Pancreas (tissue), 10 donors: ENCODE measurements at regions not wholly inside any gene's neighbourhood (a gene's known extent, or its start where the extent isn't known, plus 50 kb on each side); places are given as distances from the start of the nearest gene placed in this dataset.

ENCODE experiments used
- ATAC-seq, 4 donors: fragments of 200-7000 bp; cut with Tn5 transposase; one replicate each; pipeline versions ENCODE4 v1.8.0 to v1.9.1; 2020; ENCODE audit warnings: mild to moderate bottlenecking in 4 of 4, moderate library complexity in 4 of 4
- DNase-seq, 6 donors: peaks; one replicate each; pipeline ENCODE4 v3.0.0-alpha.2; 2020
- FAIRE-seq: peaks from 2 replicates; lab custom pipeline; 2012; peaks lifted over from hg19 to GRCh38; lab: Jason Lieb, UNC
- H3K27ac ChIP-seq, 4 donors: fragments of 200-600 bp; sonication (generic); 1 replicate in 3 of 4; 2 replicates in 1 of 4; pipeline versions ENCODE4 v1.5.0 to v1.8.0; 2020
- H3K27me3 ChIP-seq, 4 donors: fragments of 200-600 bp; one replicate each; pipeline ENCODE4 v1.8.0; 2021
- H3K36me3 ChIP-seq, 3 donors: fragments of 200-600 bp; sonication (generic) in 1 of 3; one replicate each; pipeline versions ENCODE4 v1.5.0 to v1.8.0; 2020 to 2021
- H3K4me1 ChIP-seq, 3 donors: fragments of 200-600 bp; one replicate each; pipeline ENCODE4 v1.8.0; 2021
- H3K4me3 ChIP-seq, 4 donors: fragments of 200-600 bp; sonication (generic) in 2 of 4; one replicate each; pipeline versions ENCODE4 v1.5.0 to v1.8.0; 2020 to 2021
- H3K9me3 ChIP-seq, 4 donors: fragments of 200-600 bp; one replicate each; pipeline ENCODE4 v1.8.0; 2021
- WGBS, 2 donors: extraction: QIAGEN DNeasy Blood & Tissue Kit; methylation state at CpG; one replicate each; pipeline ENCODE4 v1.1.7; 2013; 5-methylcytosine and 5-hydroxymethylcytosine counted together
- intact Hi-C, 3 donors: fragments of 100-400 bp; cut with DNase I; formaldehyde crosslinking; loops; one replicate each; pipeline versions ENCODE4 v1.11.1 to v1.14.2; 2022
- TF ChIP-seq, protein P1 (sequence below), 4 donors: fragments of 200-600 bp; sonication (generic) in 3 of 4; IDR thresholded peaks; one replicate each; pipeline versions ENCODE4 v1.5.0 to v1.8.0; 2021; ENCODE audit warnings: antibody characterized with exemption in 4 of 4
- donor health status: healthy with polysubstance abuse.
- donor health status: DM: no; HTN: no; CAD: no; lungs with moderate emphysema.
- donor health status: DM: no; HTN: no; CAD: no.
- donor health status: control.
- donor health status: control.
- donor health status: Bipolar disorder and iron deficiency.
- donor health status: DM: yes; HTN: yes; CAD: no.
- donor health status: DM: no; HTN: no; CAD: no.
- donor health status: DM: no; HTN: no; CAD: no.
- donor health status: DM: yes; HTN: yes; CAD: no.

DNA sequence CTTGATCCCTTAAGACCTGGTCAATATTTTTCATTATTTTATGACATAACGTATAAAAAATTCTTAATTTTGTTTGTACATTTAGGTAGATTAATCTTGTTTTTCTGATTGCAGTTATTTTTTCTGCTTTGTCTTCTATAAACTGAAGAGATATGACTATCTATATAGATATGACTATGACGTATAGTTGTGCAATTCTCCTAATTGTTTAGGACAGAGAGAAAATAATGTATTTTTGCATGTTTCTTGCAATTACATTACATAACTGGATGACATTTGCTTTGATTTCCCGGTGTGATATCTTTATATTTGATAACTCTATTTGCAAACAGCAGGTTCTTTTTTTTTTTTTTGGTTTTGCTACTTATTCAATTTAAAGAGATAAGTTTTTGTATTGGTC lies 310.2 kb upstream of the REG3G start:
- FAIRE-seq (peak; percentile 17), ATAC-seq (no peak), DNase-seq (no peak)
- H3K27me3 ChIP-seq, result peaks cover 0 to 3% (median 0%) of the 10 kb centered on the region in 4 donors
- H3K4me1 ChIP-seq, result no peaks in the 10 kb centered on the region
- intact Hi-C loops, result no loop called here
- TF ChIP-seq, protein P1, sequence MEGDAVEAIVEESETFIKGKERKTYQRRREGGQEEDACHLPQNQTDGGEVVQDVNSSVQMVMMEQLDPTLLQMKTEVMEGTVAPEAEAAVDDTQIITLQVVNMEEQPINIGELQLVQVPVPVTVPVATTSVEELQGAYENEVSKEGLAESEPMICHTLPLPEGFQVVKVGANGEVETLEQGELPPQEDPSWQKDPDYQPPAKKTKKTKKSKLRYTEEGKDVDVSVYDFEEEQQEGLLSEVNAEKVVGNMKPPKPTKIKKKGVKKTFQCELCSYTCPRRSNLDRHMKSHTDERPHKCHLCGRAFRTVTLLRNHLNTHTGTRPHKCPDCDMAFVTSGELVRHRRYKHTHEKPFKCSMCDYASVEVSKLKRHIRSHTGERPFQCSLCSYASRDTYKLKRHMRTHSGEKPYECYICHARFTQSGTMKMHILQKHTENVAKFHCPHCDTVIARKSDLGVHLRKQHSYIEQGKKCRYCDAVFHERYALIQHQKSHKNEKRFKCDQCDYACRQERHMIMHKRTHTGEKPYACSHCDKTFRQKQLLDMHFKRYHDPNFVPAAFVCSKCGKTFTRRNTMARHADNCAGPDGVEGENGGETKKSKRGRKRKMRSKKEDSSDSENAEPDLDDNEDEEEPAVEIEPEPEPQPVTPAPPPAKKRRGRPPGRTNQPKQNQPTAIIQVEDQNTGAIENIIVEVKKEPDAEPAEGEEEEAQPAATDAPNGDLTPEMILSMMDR (IDR thresholded peaks at IDR 0.05), result no peak
- H3K36me3 ChIP-seq, result no peaks in the 10 kb centered on the region
- H3K27ac ChIP-seq, result no peak overlapping the region
- WGBS, 2 donors, result 37 to 41% methylated on average over 3 of the region's 3 CpGs
- no peaks in the 10 kb centered on the region for H3K9me3 ChIP-seq
- no peak overlapping the region for H3K4me3 ChIP-seq

- Histone ChIP-seq H3K4me1 (no peaks in the 10 kb centered on the region), H3K27ac (no peak overlapping the region), H3K9me3 (no peaks in the 10 kb centered on the region), H3K4me3 (no peak overlapping the region), H3K36me3 (no peaks in the 10 kb centered on the region), H3K27me3 (peaks cover 0 to 3% (median 0%) of the 10 kb centered on the region in 4 donors)
- ATAC-seq (no peak), FAIRE-seq (no peak), DNase-seq (no peak)
- TF ChIP-seq, protein P1 (IDR thresholded peaks at IDR 0.05), result no peak
- 56 to 72% methylated on average over 1 of the region's 1 CpG for WGBS, 2 donors
- intact Hi-C loops, result no loop called here
Observed at GRCh38 chr2:78718024-78718423, 307.5 kb upstream of the REG3G start.

- Histone ChIP-seq H3K4me1 (no peaks in the 10 kb centered on the region), H3K27ac (no peak overlapping the region), H3K27me3 (peaks cover 0 to 3% (median 0%) of the 10 kb centered on the region in 4 donors), H3K9me3 (no peaks in the 10 kb centered on the region), H3K36me3 (no peaks in the 10 kb centered on the region), H3K4me3 (no peak overlapping the region)
- no peak for FAIRE-seq
- no peak for DNase-seq
- TF ChIP-seq, protein P1 (IDR thresholded peaks at IDR 0.05), result no peak
- intact Hi-C loops, result no loop called here
- 30 to 32% methylated on average over 1 of the region's 1 CpG for WGBS, 2 donors
- ATAC-seq, result no peak
Observed at GRCh38 chr2:78718473-78718872, 307.0 kb upstream of the REG3G start.

GRCh38 chr2:78721355-78722033 lies 304.0 kb upstream of the REG3G start:
- intact Hi-C loops, result no loop called here
- 74 to 76% methylated on average over 7 of the region's 7 CpGs for WGBS, 2 donors
- TF ChIP-seq, protein P1 (IDR thresholded peaks at IDR 0.05), result no peak
- FAIRE-seq (no peak), DNase-seq (no peak), ATAC-seq (no peak)
- H3K27me3 ChIP-seq, result peaks cover 0 to under 1% (median 0%) of the 10 kb centered on the region in 4 donors
- no peak overlapping the region for H3K27ac ChIP-seq
- no peaks in the 10 kb centered on the region for H3K9me3 ChIP-seq
- H3K36me3 ChIP-seq, result no peaks in the 10 kb centered on the region
- H3K4me1 ChIP-seq, result no peaks in the 10 kb centered on the region
- no peak overlapping the region for H3K4me3 ChIP-seq

GRCh38 chr2:78734221-78734620 lies 291.3 kb upstream of the REG3G start:
- H3K36me3 ChIP-seq, result no peaks in the 10 kb centered on the region
- H3K27ac ChIP-seq, result no peak overlapping the region
- WGBS, 2 donors, result 74 to 85% methylated on average over 3 of the region's 3 CpGs
- H3K9me3 ChIP-seq, result no peaks in the 10 kb centered on the region
- FAIRE-seq, result no peak
- no peak for ATAC-seq
- no peaks in the 10 kb centered on the region for H3K4me1 ChIP-seq
- intact Hi-C loops, result no loop called here
- TF ChIP-seq, protein P1 (IDR thresholded peaks at IDR 0.05), result no peak
- no peaks in the 10 kb centered on the region for H3K27me3 ChIP-seq
- no peak overlapping the region for H3K4me3 ChIP-seq
- no peak for DNase-seq
